ENCODE measurements at regions not wholly inside any gene's neighbourhood (a gene's known extent, or its start where the extent isn't known, plus 50 kb on each side); places are given as distances from the start of the nearest gene placed in this dataset.

GRCh38 chr18:35782926-35783325 is 189.6 kb upstream of the RMP24 start:
- Histone ChIP-seq H3K4me1 (ENCODE audit: control extremely low read depth in 1 of 4, control insufficient read depth in 4 of 4, insufficient read depth in 4 of 4, low read length in 3 of 4) (peaks cover 0 to 4% (median 0%) of the 10 kb centered on the region in 4 experiments), H3K27ac (ENCODE audit: insufficient read depth in 1 of 2, low read depth in 1 of 2, low read length in 2 of 2, poor library complexity in 1 of 2, severe bottlenecking in 2 of 2) (no peak overlapping the region), H3K4me3 (ENCODE audit: control insufficient read depth in 1 of 7, extremely low read depth in 1 of 7, insufficient read depth in 4 of 7, low read depth in 2 of 7, low read length in 6 of 7) (no peak overlapping the region), H3K36me3 (ENCODE audit: control insufficient read depth in 4 of 4, insufficient read depth in 4 of 4, low read length in 3 of 4) (no peaks in the 10 kb centered on the region), H3K27me3 (replicated peaks in 2 of 5; ENCODE audit: control insufficient read depth in 4 of 5, insufficient read depth in 5 of 5, low read length in 4 of 5) (peaks cover 0 to 3% (median 0%) of the 10 kb centered on the region in 5 experiments), H3K9me3 (ENCODE audit: control extremely low read depth in 1 of 5, control insufficient read depth in 4 of 5, insufficient read depth in 2 of 5, low read depth in 1 of 5, low read length in 4 of 5) (no peaks in the 10 kb centered on the region)
- WGBS (ENCODE audit: insufficient coverage), result 100% methylated on average over 3 of the region's 3 CpGs
- DNase-seq, result no peak
- ChIA-PET CTCF (no interaction called here), POLR2A (no interaction called here)

DNA sequence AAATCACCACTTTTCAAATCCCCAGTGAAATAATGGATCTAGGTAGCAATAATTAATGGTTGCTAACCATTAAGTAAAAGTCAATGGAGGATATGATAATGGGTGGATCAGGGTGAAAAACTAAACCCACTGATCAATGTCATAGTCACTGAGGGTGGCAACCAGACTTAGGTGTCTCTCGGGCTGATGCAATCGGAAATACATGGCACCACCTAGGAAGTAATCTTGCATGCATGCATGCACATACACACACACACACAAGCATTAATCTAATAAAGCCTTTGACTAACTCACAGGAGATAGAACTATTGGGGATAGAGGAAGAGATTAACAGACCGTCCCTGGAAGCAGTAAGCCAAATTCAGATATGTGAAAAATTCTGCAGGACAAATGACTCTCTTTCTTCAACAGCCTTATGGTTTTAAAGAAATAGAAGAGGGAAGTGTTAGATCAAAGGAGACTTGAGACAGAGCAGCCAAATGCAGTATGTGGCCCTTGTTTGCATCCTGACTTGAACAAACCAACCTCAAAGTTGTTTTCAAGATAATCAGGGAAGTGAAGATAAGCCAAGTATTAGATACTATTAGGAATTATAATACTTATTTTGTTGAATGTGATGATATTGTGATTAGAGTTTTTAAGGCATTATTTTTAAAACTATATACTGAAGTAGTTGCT is 186.0 kb upstream of the RMP24 start:
- Histone ChIP-seq H3K4me3 (ENCODE audit: control insufficient read depth in 1 of 7, extremely low read depth in 1 of 7, insufficient read depth in 4 of 7, low read depth in 2 of 7, low read length in 6 of 7) (no peak overlapping the region), H3K9me3 (ENCODE audit: control extremely low read depth in 1 of 5, control insufficient read depth in 4 of 5, insufficient read depth in 2 of 5, low read depth in 1 of 5, low read length in 4 of 5) (no peaks in the 10 kb centered on the region), H3K27ac (ENCODE audit: insufficient read depth in 1 of 2, low read depth in 1 of 2, low read length in 2 of 2, poor library complexity in 1 of 2, severe bottlenecking in 2 of 2) (no peak overlapping the region), H3K27me3 (replicated peaks in 2 of 5; ENCODE audit: control insufficient read depth in 4 of 5, insufficient read depth in 5 of 5, low read length in 4 of 5) (no peaks in the 10 kb centered on the region), H3K36me3 (ENCODE audit: control insufficient read depth in 4 of 4, insufficient read depth in 4 of 4, low read length in 3 of 4) (no peaks in the 10 kb centered on the region), H3K4me1 (ENCODE audit: control extremely low read depth in 1 of 4, control insufficient read depth in 4 of 4, insufficient read depth in 4 of 4, low read length in 3 of 4) (peaks cover 0 to 4% (median 0%) of the 10 kb centered on the region in 4 experiments)
- CTCF ChIA-PET, result no interaction called here
- WGBS (ENCODE audit: insufficient coverage), result no CpG with 5 or more reads among the region's 3 CpGs
- POLR2A ChIA-PET, result no interaction called here
- no peak for DNase-seq

DNA sequence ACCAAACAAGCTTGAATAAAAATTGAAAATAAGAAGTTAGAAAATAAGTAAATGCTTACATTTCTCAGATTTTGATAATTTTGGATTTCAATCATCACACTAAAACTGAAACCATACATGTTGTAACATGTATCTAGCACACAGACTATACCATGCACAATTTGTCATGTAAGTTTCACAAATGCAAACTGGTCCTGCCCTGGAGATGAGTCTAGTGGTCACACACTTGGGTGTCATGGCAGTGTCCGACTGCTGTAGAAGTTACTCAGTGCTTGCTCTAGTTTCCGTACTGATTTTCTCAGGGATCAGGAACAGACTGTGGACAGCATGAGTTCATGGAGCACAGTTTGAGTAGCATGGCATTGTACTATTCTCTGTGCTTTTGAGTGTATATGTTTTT is 182.9 kb upstream of the RMP24 start:
- H3K9me3 ChIP-seq (ENCODE audit: control extremely low read depth in 1 of 5, control insufficient read depth in 4 of 5, insufficient read depth in 2 of 5, low read depth in 1 of 5, low read length in 4 of 5), result no peaks in the 10 kb centered on the region
- no peak for DNase-seq
- no peak overlapping the region for H3K4me3 ChIP-seq (ENCODE audit: control insufficient read depth in 1 of 7, extremely low read depth in 1 of 7, insufficient read depth in 4 of 7, low read depth in 2 of 7, low read length in 6 of 7)
- H3K36me3 ChIP-seq (ENCODE audit: control insufficient read depth in 4 of 4, insufficient read depth in 4 of 4, low read length in 3 of 4), result no peaks in the 10 kb centered on the region
- ChIA-PET POLR2A (no interaction called here), CTCF (no interaction called here)
- H3K27ac ChIP-seq (ENCODE audit: insufficient read depth in 1 of 2, low read depth in 1 of 2, low read length in 2 of 2, poor library complexity in 1 of 2, severe bottlenecking in 2 of 2), result no peak overlapping the region
- WGBS (ENCODE audit: insufficient coverage), result 100% methylated on average over 1 of the region's 2 CpGs
- H3K4me1 ChIP-seq (ENCODE audit: control extremely low read depth in 1 of 4, control insufficient read depth in 4 of 4, insufficient read depth in 4 of 4, low read length in 3 of 4), result peaks cover 0 to 4% (median 0%) of the 10 kb centered on the region in 4 experiments
- H3K27me3 ChIP-seq (replicated peaks in 2 of 5; ENCODE audit: control insufficient read depth in 4 of 5, insufficient read depth in 5 of 5, low read length in 4 of 5), result no peaks in the 10 kb centered on the region

DNA sequence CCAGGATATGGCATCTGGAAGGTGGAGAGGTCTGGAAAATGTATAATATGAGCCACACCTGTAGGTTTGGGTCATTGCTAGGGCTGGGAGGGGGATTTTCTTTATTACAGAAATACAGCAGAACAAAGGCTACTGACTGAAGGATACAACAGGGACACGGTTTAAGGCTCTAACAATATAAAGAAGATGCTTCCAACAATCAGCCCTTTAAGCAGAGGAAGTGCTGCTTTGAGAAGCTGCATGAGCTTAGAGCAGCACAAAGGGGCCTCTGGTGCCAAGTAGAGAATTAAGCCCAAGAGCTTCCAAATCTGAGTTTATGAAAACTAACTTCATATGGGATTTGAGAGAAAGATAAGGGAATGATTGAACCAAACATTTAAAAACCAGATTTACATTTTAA is 174.5 kb upstream of the RMP24 start:
- Histone ChIP-seq H3K9me3 (ENCODE audit: control extremely low read depth in 1 of 5, control insufficient read depth in 4 of 5, insufficient read depth in 2 of 5, low read depth in 1 of 5, low read length in 4 of 5) (no peaks in the 10 kb centered on the region), H3K27ac (ENCODE audit: insufficient read depth in 1 of 2, low read depth in 1 of 2, low read length in 2 of 2, poor library complexity in 1 of 2, severe bottlenecking in 2 of 2) (no peak overlapping the region), H3K4me3 (ENCODE audit: control insufficient read depth in 1 of 7, extremely low read depth in 1 of 7, insufficient read depth in 4 of 7, low read depth in 2 of 7, low read length in 6 of 7) (no peak overlapping the region), H3K36me3 (ENCODE audit: control insufficient read depth in 4 of 4, insufficient read depth in 4 of 4, low read length in 3 of 4) (no peaks in the 10 kb centered on the region), H3K27me3 (replicated peaks in 2 of 5; ENCODE audit: control insufficient read depth in 4 of 5, insufficient read depth in 5 of 5, low read length in 4 of 5) (no peaks in the 10 kb centered on the region), H3K4me1 (ENCODE audit: control extremely low read depth in 1 of 4, control insufficient read depth in 4 of 4, insufficient read depth in 4 of 4, low read length in 3 of 4) (no peaks in the 10 kb centered on the region)
- POLR2A ChIA-PET, result no interaction called here
- no peak for DNase-seq
- WGBS (ENCODE audit: insufficient coverage), result 80% methylated on average over 1 of the region's 1 CpG
- CTCF ChIA-PET, result no interaction called here

- no peaks in the 10 kb centered on the region for H3K36me3 ChIP-seq (ENCODE audit: control insufficient read depth in 4 of 4, insufficient read depth in 4 of 4, low read length in 3 of 4)
- H3K4me1 ChIP-seq (ENCODE audit: control extremely low read depth in 1 of 4, control insufficient read depth in 4 of 4, insufficient read depth in 4 of 4, low read length in 3 of 4), result peaks cover 0 to under 1% (median 0%) of the 10 kb centered on the region in 4 experiments
- no peak overlapping the region for H3K27ac ChIP-seq (ENCODE audit: insufficient read depth in 1 of 2, low read depth in 1 of 2, low read length in 2 of 2, poor library complexity in 1 of 2, severe bottlenecking in 2 of 2)
- H3K9me3 ChIP-seq (ENCODE audit: control extremely low read depth in 1 of 5, control insufficient read depth in 4 of 5, insufficient read depth in 2 of 5, low read depth in 1 of 5, low read length in 4 of 5), result no peaks in the 10 kb centered on the region
- no peaks in the 10 kb centered on the region for H3K27me3 ChIP-seq (replicated peaks in 2 of 5; ENCODE audit: control insufficient read depth in 4 of 5, insufficient read depth in 5 of 5, low read length in 4 of 5)
- WGBS (ENCODE audit: insufficient coverage), result 100% methylated on average over 1 of the region's 1 CpG
- no peak for DNase-seq
- POLR2A ChIA-PET, result no interaction called here
- CTCF ChIA-PET, result no interaction called here
- H3K4me3 ChIP-seq (ENCODE audit: control insufficient read depth in 1 of 7, extremely low read depth in 1 of 7, insufficient read depth in 4 of 7, low read depth in 2 of 7, low read length in 6 of 7), result no peak overlapping the region
Measured at GRCh38 chr18:35803551-35803950, 168.9 kb upstream of the RMP24 start.

GRCh38 chr18:35804377-35804776 is 168.1 kb upstream of the RMP24 start:
- WGBS (ENCODE audit: insufficient coverage), result no CpG with 5 or more reads among the region's 2 CpGs
- H3K36me3 ChIP-seq (ENCODE audit: control insufficient read depth in 4 of 4, insufficient read depth in 4 of 4, low read length in 3 of 4), result no peaks in the 10 kb centered on the region
- H3K9me3 ChIP-seq (ENCODE audit: control extremely low read depth in 1 of 5, control insufficient read depth in 4 of 5, insufficient read depth in 2 of 5, low read depth in 1 of 5, low read length in 4 of 5), result no peaks in the 10 kb centered on the region
- no peak for DNase-seq
- peaks cover 1 to 9% (median 2%) of the 10 kb centered on the region in 4 experiments for H3K4me1 ChIP-seq (ENCODE audit: control extremely low read depth in 1 of 4, control insufficient read depth in 4 of 4, insufficient read depth in 4 of 4, low read length in 3 of 4)
- ChIA-PET POLR2A (no interaction called here), CTCF (no interaction called here)
- no peaks in the 10 kb centered on the region for H3K27me3 ChIP-seq (replicated peaks in 2 of 5; ENCODE audit: control insufficient read depth in 4 of 5, insufficient read depth in 5 of 5, low read length in 4 of 5)
- H3K27ac ChIP-seq (ENCODE audit: insufficient read depth in 1 of 2, low read depth in 1 of 2, low read length in 2 of 2, poor library complexity in 1 of 2, severe bottlenecking in 2 of 2), result no peak overlapping the region
- H3K4me3 ChIP-seq (ENCODE audit: control insufficient read depth in 1 of 7, extremely low read depth in 1 of 7, insufficient read depth in 4 of 7, low read depth in 2 of 7, low read length in 6 of 7), result no peak overlapping the region

DNA sequence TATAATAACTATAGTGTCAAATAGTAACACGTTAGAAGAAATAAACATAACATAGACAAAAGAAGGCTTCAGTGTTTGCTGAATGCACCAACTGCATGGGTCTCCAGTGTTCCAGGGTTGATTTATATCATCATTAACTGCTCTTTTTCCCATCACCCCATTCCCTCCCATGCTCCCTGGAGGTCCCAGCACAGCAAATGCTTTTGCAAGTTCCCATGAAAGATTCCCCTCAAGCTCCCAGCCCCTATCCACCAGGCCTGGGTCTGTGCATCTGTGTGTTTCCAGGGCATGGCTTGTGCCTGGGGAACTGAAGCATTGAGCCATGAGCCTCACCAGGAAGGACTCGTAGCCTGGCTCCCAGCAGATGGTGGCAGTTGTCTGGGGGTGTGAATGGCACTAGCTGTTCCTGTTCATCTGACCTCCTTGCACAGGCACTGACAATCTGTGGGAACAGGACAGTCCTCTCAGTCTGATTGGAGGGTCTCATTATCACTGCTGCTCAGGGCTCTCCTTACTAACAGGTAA is 164.6 kb upstream of the RMP24 start:
- H3K9me3 ChIP-seq (ENCODE audit: control extremely low read depth in 1 of 5, control insufficient read depth in 4 of 5, insufficient read depth in 2 of 5, low read depth in 1 of 5, low read length in 4 of 5), result no peaks in the 10 kb centered on the region
- WGBS (ENCODE audit: insufficient coverage), result 100% methylated on average over 1 of the region's 2 CpGs
- H3K27me3 ChIP-seq (replicated peaks in 2 of 5; ENCODE audit: control insufficient read depth in 4 of 5, insufficient read depth in 5 of 5, low read length in 4 of 5), result no peaks in the 10 kb centered on the region
- POLR2A ChIA-PET, result no interaction called here
- peaks cover 6 to 20% (median 9%) of the 10 kb centered on the region in 4 experiments for H3K4me1 ChIP-seq (ENCODE audit: control extremely low read depth in 1 of 4, control insufficient read depth in 4 of 4, insufficient read depth in 4 of 4, low read length in 3 of 4)
- DNase-seq, result no peak
- no peak overlapping the region for H3K27ac ChIP-seq (ENCODE audit: insufficient read depth in 1 of 2, low read depth in 1 of 2, low read length in 2 of 2, poor library complexity in 1 of 2, severe bottlenecking in 2 of 2)
- H3K36me3 ChIP-seq (ENCODE audit: control insufficient read depth in 4 of 4, insufficient read depth in 4 of 4, low read length in 3 of 4), result no peaks in the 10 kb centered on the region
- CTCF ChIA-PET, result no interaction called here
- H3K4me3 ChIP-seq (ENCODE audit: control insufficient read depth in 1 of 7, extremely low read depth in 1 of 7, insufficient read depth in 4 of 7, low read depth in 2 of 7, low read length in 6 of 7), result no peak overlapping the region

All from common myeloid progenitor, CD34-positive (primary cell).